Fibroblast of lung (primary cell): ENCODE measurements at regions not wholly inside any gene's neighbourhood (a gene's known extent, or its start where the extent isn't known, plus 50 kb on each side); places are given as distances from the start of the nearest gene placed in this dataset.

ENCODE experiments used
- DNase-seq, 2 donors: peaks; one replicate each; pipeline versions ENCODE4 v3.0.0 to v3.0.0-alpha.2; 2010; ENCODE audit warnings: low read depth in 2 of 2
- H2AFZ ChIP-seq: 2 replicates; pipeline ENCODE4 v1.5.1; 2012; ENCODE audit warnings: low read length, control low read depth, inconsistent platforms
- H3K27ac ChIP-seq: 2 replicates; pipeline ENCODE4 v1.5.1; 2011; ENCODE audit warnings: low read length, control low read depth; ENCODE audit not compliant: insufficient read depth
- H3K27me3 ChIP-seq: 2 replicates; pipeline ENCODE4 v1.5.1; 2011; ENCODE audit warnings: mild to moderate bottlenecking, low read length; ENCODE audit not compliant: control insufficient read depth, insufficient read depth
- H3K36me3 ChIP-seq: 2 replicates; pipeline ENCODE4 v1.5.1; 2011; ENCODE audit warnings: low read length; ENCODE audit not compliant: control insufficient read depth, insufficient read depth
- H3K4me1 ChIP-seq: 2 replicates; pipeline ENCODE4 v1.5.1; 2011; ENCODE audit warnings: low read length; ENCODE audit not compliant: control insufficient read depth, insufficient read depth; ENCODE audit errors: extremely low read depth
- H3K4me2 ChIP-seq: 2 replicates; pipeline ENCODE4 v1.5.1; 2011; ENCODE audit warnings: low read length, control low read depth; ENCODE audit not compliant: insufficient read depth; ENCODE audit errors: extremely low read depth
- H3K4me3 ChIP-seq, 4 experiments: fragments of 200-600 bp in 1 of 4; sonication (generic) in 1 of 4; replicated peaks in 1 of 4; 2 replicates each; pipeline ENCODE4 v1.5.1; 2011 to 2016; ENCODE audit warnings: low read length in 4 of 4, low read depth in 3 of 4, mild to moderate bottlenecking in 3 of 4, control low read depth in 2 of 4, inconsistent platforms in 1 of 4, mixed read lengths in 1 of 4; ENCODE audit not compliant: insufficient read depth in 1 of 4; ENCODE audit errors: control extremely low read depth in 1 of 4
- H3K79me2 ChIP-seq: 2 replicates; pipeline ENCODE4 v1.5.1; 2012; ENCODE audit warnings: mild to moderate bottlenecking, low read length, inconsistent platforms; ENCODE audit not compliant: control insufficient read depth, insufficient read depth
- H3K9ac ChIP-seq: 2 replicates; pipeline ENCODE4 v1.5.1; 2011; ENCODE audit warnings: mild to moderate bottlenecking, low read length, control low read depth; ENCODE audit not compliant: insufficient read depth
- H3K9me3 ChIP-seq: 2 replicates; pipeline ENCODE4 v1.5.1; 2012; ENCODE audit warnings: low read depth, low read length; ENCODE audit not compliant: control insufficient read depth, insufficient read depth
- H4K20me1 ChIP-seq: 2 replicates; pipeline ENCODE4 v1.5.1; 2011; ENCODE audit warnings: low read length; ENCODE audit not compliant: control insufficient read depth, insufficient read depth; ENCODE audit errors: extremely low read depth
- CTCF ChIP-seq, 2 donors: IDR thresholded peaks in 1 of 2; conservative IDR thresholded peaks in 1 of 2; 1 replicate in 1 of 2; 2 replicates in 1 of 2; pipeline ENCODE4 v1.5.1; 2011 to 2012; ENCODE audit warnings: low read length in 2 of 2, control low read depth in 1 of 2, inconsistent platforms in 1 of 2, low read depth in 1 of 2, mild to moderate bottlenecking in 1 of 2
- EZH2 ChIP-seq: IDR thresholded peaks from 2 replicates; pipeline ENCODE4 v1.5.1; 2012; ENCODE audit warnings: low read length, control low read depth, mild to moderate bottlenecking; ENCODE audit errors: missing control alignments

GRCh38 chr4:141815646-141816045 lies 179.3 kb downstream of the IL15 start:
- Histone ChIP-seq H2AFZ (no peak overlapping the region), H3K27me3 (no peaks in the 10 kb centered on the region), H3K4me1 (no peaks in the 10 kb centered on the region), H3K9me3 (no peaks in the 10 kb centered on the region), H3K9ac (no peak overlapping the region), H3K4me2 (no peak overlapping the region), H3K36me3 (no peaks in the 10 kb centered on the region), H3K27ac (no peak overlapping the region), H3K79me2 (no peaks in the 10 kb centered on the region), H3K4me3 (no peak overlapping the region), H4K20me1 (no peaks in the 10 kb centered on the region)
- TF ChIP-seq EZH2 (no peak), CTCF (conservative IDR thresholded peaks at IDR 0.05 in 1 of 2, IDR thresholded peaks at IDR 0.05 in 1 of 2; ENCODE audit: low read depth in 1 of 2, low read length in 2 of 2) (no peak)
- DNase-seq, result no peak

- Histone ChIP-seq H3K4me2 (no peak overlapping the region), H3K27ac (no peak overlapping the region)
These were observed 189.9 kb downstream of the IL15 start for GRCh38 chr4:141826260-141826659.

GRCh38 chr4:141833209-141833608 lies 196.8 kb downstream of the IL15 start:
- Histone ChIP-seq H3K27me3 (no peaks in the 10 kb centered on the region), H3K4me1 (no peaks in the 10 kb centered on the region), H3K36me3 (no peaks in the 10 kb centered on the region), H3K9ac (no peak overlapping the region), H3K79me2 (no peaks in the 10 kb centered on the region), H2AFZ (no peak overlapping the region), H3K27ac (no peak overlapping the region), H3K9me3 (no peaks in the 10 kb centered on the region), H3K4me3 (no peak overlapping the region), H3K4me2 (no peak overlapping the region), H4K20me1 (no peaks in the 10 kb centered on the region)
- no peak for DNase-seq
- TF ChIP-seq EZH2 (no peak), CTCF (conservative IDR thresholded peaks at IDR 0.05 in 1 of 2, IDR thresholded peaks at IDR 0.05 in 1 of 2; ENCODE audit: low read depth in 1 of 2, low read length in 2 of 2) (no peak)

More at GRCh38 chr4:141826260-141826659, 189.9 kb downstream of the IL15 start:
- Histone ChIP-seq H3K9me3 (no peaks in the 10 kb centered on the region), H3K4me3 (no peak overlapping the region), H3K27me3 (no peaks in the 10 kb centered on the region), H3K36me3 (no peaks in the 10 kb centered on the region), H4K20me1 (no peaks in the 10 kb centered on the region), H2AFZ (no peak overlapping the region), H3K9ac (no peak overlapping the region), H3K79me2 (no peaks in the 10 kb centered on the region), H3K4me1 (no peaks in the 10 kb centered on the region)
- TF ChIP-seq CTCF (conservative IDR thresholded peaks at IDR 0.05 in 1 of 2, IDR thresholded peaks at IDR 0.05 in 1 of 2; ENCODE audit: low read depth in 1 of 2, low read length in 2 of 2), result no peak
- TF ChIP-seq EZH2, result no peak
- DNase-seq, result peak in 1 of 2 donors; percentile 21
